AG04450 (cell line): ENCODE measurements at regions not wholly inside any gene's neighbourhood (a gene's known extent, or its start where the extent isn't known, plus 50 kb on each side); places are given as distances from the start of the nearest gene placed in this dataset.

ENCODE experiments used
- CTCF ChIA-PET: fragments of 300-600, 350-600 bp; formaldehyde crosslinking; extraction: SDS; loops from one replicate; lab custom pipeline; 2022; ENCODE audit warnings: antibody characterized with exemption, inconsistent platforms; lab: Charles Lee
- POLR2A ChIA-PET: fragments of 350-600 bp; formaldehyde crosslinking; extraction: SDS; loops from one replicate; lab custom pipeline; 2021; ENCODE audit warnings: antibody characterized with exemption, inconsistent platforms; lab: Yijun Ruan, JAX
- DNase-seq: peaks from one replicate; pipeline ENCODE4 v3.0.0-alpha.2; 2011; ENCODE audit warnings: low read depth, low spot score
- H3K27ac ChIP-seq: one replicate; pipeline ENCODE4 v1.5.1; 2012; ENCODE audit warnings: low read depth, low read length, control low read depth
- H3K27me3 ChIP-seq: one replicate; pipeline ENCODE4 v1.6.0; 2012; ENCODE audit warnings: low read length; ENCODE audit not compliant: control insufficient read depth, insufficient read depth
- H3K4me3 ChIP-seq: 2 replicates; pipeline ENCODE4 v1.5.1; 2011; ENCODE audit warnings: mild to moderate bottlenecking, low read depth, low read length, control low read depth
- H3K9me3 ChIP-seq: 2 replicates; pipeline ENCODE4 v1.5.1; 2012; ENCODE audit warnings: low read length; ENCODE audit not compliant: control insufficient read depth, insufficient read depth
- CTCF ChIP-seq: IDR thresholded peaks from 2 replicates; pipeline ENCODE4 v1.5.1; 2011; ENCODE audit warnings: low read depth, low read length, control low read depth, inconsistent platforms

- H3K27me3 ChIP-seq: no peaks in the 10 kb centered on the region
- peaks cover 5% of the 10 kb centered on the region for H3K9me3 ChIP-seq
- H3K27ac ChIP-seq: no peak overlapping the region
- CTCF ChIA-PET: interaction anchor here (0.5 to 2.2 kb wide), 4 partner anchors 27 to 400 kb away, joined by 3 to 9 read pairs (median 4); no protein-coding TSS in a partner anchor
- no peak for DNase-seq
- no peak for TF ChIP-seq CTCF
- POLR2A ChIA-PET: no interaction called here
- no peak overlapping the region for H3K4me3 ChIP-seq
These were observed 150.7 kb downstream of the BACH1 start for GRCh38 chr21:29449306-29449950.

- Histone ChIP-seq H3K27me3 (no peaks in the 10 kb centered on the region), H3K9me3 (peaks cover 5% of the 10 kb centered on the region), H3K4me3 (no peak overlapping the region), H3K27ac (no peak overlapping the region)
- ChIA-PET CTCF (interaction anchor here (1.0 to 2.2 kb wide), 2 partner anchors 26 to 399 kb away, joined by 4 to 9 read pairs; no protein-coding TSS in a partner anchor), POLR2A (no interaction called here)
- no peak for DNase-seq
- no peak for TF ChIP-seq CTCF
These were observed 151.3 kb downstream of the BACH1 start for GRCh38 chr21:29450058-29450457.

GRCh38 chr21:29453511-29453910 lies 154.8 kb downstream of the BACH1 start:
- DNase-seq: no peak
- POLR2A ChIA-PET: no interaction called here
- CTCF ChIA-PET: interaction anchor here (0.6 kb wide), 1 partner anchor 45 kb away, joined by 3 read pairs; no protein-coding TSS in a partner anchor
- Histone ChIP-seq H3K27me3 (no peaks in the 10 kb centered on the region), H3K9me3 (no peaks in the 10 kb centered on the region; the same call in 1 of the 2 replicates), H3K4me3 (no peak overlapping the region), H3K27ac (no peak overlapping the region)
- TF ChIP-seq CTCF: no peak

GRCh38 chr21:29454179-29454578 lies 155.5 kb downstream of the BACH1 start:
- ChIA-PET CTCF (no interaction called here), POLR2A (no interaction called here)
- TF ChIP-seq CTCF: no peak
- no peak for DNase-seq
- H3K9me3 ChIP-seq: no peaks in the 10 kb centered on the region
- no peak overlapping the region for H3K4me3 ChIP-seq
- no peaks in the 10 kb centered on the region for H3K27me3 ChIP-seq
- H3K27ac ChIP-seq: no peak overlapping the region

GRCh38 chr21:29462479-29462878 lies 163.8 kb downstream of the BACH1 start:
- no peak overlapping the region for H3K4me3 ChIP-seq
- H3K27ac ChIP-seq: no peak overlapping the region
- ChIA-PET POLR2A (no interaction called here), CTCF (no interaction called here)
- no peak for DNase-seq
- H3K27me3 ChIP-seq: no peaks in the 10 kb centered on the region
- TF ChIP-seq CTCF: no peak
- H3K9me3 ChIP-seq: no peaks in the 10 kb centered on the region
